GM23338 (cell line): ENCODE measurements at regions not wholly inside any gene's neighbourhood (a gene's known extent, or its start where the extent isn't known, plus 50 kb on each side); places are given as distances from the start of the nearest gene placed in this dataset.

Source experiments
- ATAC-seq: fragments of 200-7000 bp; cut with Tn5 transposase; 3 replicates; pipeline ENCODE4 v1.9.1; 2020
- DNase-seq: peaks from one replicate; pipeline ENCODE4 v3.0.0-alpha.2; 2015; ENCODE audit warnings: low spot score
- H2AFZ ChIP-seq: fragments of 200-600 bp; sonication (generic); 2 replicates; pipeline ENCODE4 v1.8.0; 2016; ENCODE audit warnings: antibody characterized with exemption, mild to moderate bottlenecking, moderate library complexity
- H3F3A ChIP-seq: fragments of 200-600 bp; sonication (generic); replicated peaks from 2 replicates; pipeline ENCODE4 v1.8.0; 2017; ENCODE audit warnings: antibody characterized with exemption, mixed run types, low read depth
- H3K27ac ChIP-seq: fragments of 200-600 bp; sonication (generic); 2 replicates; pipeline ENCODE4 v1.6.1; 2016; ENCODE audit warnings: low read depth
- H3K27me3 ChIP-seq: fragments of 200-600 bp; sonication (generic); 2 replicates; pipeline ENCODE4 v1.8.0; 2016; ENCODE audit warnings: mild to moderate bottlenecking, mixed run types, moderate library complexity; ENCODE audit not compliant: insufficient read depth
- H3K36me3 ChIP-seq: fragments of 200-600 bp; sonication (generic); 2 replicates; pipeline ENCODE4 v1.8.0; 2016; ENCODE audit warnings: mild to moderate bottlenecking; ENCODE audit not compliant: insufficient read depth
- H3K4me1 ChIP-seq: fragments of 200-600 bp; sonication (generic); 2 replicates; pipeline ENCODE4 v1.8.0; 2016; ENCODE audit warnings: mild to moderate bottlenecking, moderate library complexity; ENCODE audit not compliant: insufficient read depth
- H3K4me2 ChIP-seq: fragments of 200-600 bp; sonication (generic); 2 replicates; pipeline ENCODE4 v1.7.1; 2017; ENCODE audit warnings: mixed run types
- H3K4me3 ChIP-seq: fragments of 200-600 bp; sonication (generic); 2 replicates; pipeline ENCODE4 v1.6.1; 2016; ENCODE audit warnings: mixed run types
- H3K79me2 ChIP-seq: fragments of 200-600 bp; sonication (generic); replicated peaks from 2 replicates; pipeline ENCODE4 v1.8.0; 2017; ENCODE audit warnings: mild to moderate bottlenecking; ENCODE audit not compliant: insufficient read depth
- H3K9me2 ChIP-seq: fragments of 200-600 bp; sonication (generic); 2 replicates; pipeline ENCODE4 v1.8.0; 2017; ENCODE audit not compliant: insufficient read depth
- H4K20me1 ChIP-seq: fragments of 200-600 bp; sonication (generic); replicated peaks from 2 replicates; pipeline ENCODE4 v1.8.0; 2017; ENCODE audit warnings: mild to moderate bottlenecking; ENCODE audit not compliant: insufficient read depth
- H3K27ac Mint-ChIP-seq: 2 replicates; pipeline ENCODE4 v1.8.0; 2020; ENCODE audit warnings: inconsistent platforms, mild to moderate bottlenecking, moderate library complexity, mixed read lengths
- H3K27me3 Mint-ChIP-seq: 3 replicates; pipeline ENCODE4 v1.8.0; 2022; ENCODE audit warnings: low read depth, mild to moderate bottlenecking, moderate library complexity, mixed read lengths, inconsistent platforms; ENCODE audit not compliant: insufficient read depth, poor library complexity
- H3K36me3 Mint-ChIP-seq: 3 replicates; pipeline ENCODE4 v1.8.0; 2021; ENCODE audit warnings: low read depth, mild to moderate bottlenecking, inconsistent platforms, moderate library complexity, mixed read lengths
- H3K4me1 Mint-ChIP-seq: 3 replicates; pipeline ENCODE4 v1.8.0; 2020; ENCODE audit warnings: mild to moderate bottlenecking, inconsistent platforms, mixed read lengths
- H3K4me3 Mint-ChIP-seq: 3 replicates; pipeline ENCODE4 v1.8.0; 2021; ENCODE audit warnings: moderate library complexity, mild to moderate bottlenecking, inconsistent platforms, mixed read lengths
- H3K9me3 Mint-ChIP-seq: 3 replicates; pipeline ENCODE4 v1.8.0; 2020; ENCODE audit warnings: moderate library complexity, mild to moderate bottlenecking, inconsistent platforms, mixed read lengths
- EZH2phosphoT487 ChIP-seq: fragments of 200-600 bp; sonication (generic); IDR thresholded peaks from one replicate; pipeline ENCODE4 v1.8.1; 2018; ENCODE audit warnings: antibody characterized with exemption; ENCODE audit not compliant: unreplicated experiment
- JUNB ChIP-seq: IDR thresholded peaks from one replicate; pipeline ENCODE4 v1.6.1; 2016; ENCODE audit warnings: antibody characterized with exemption; ENCODE audit not compliant: unreplicated experiment
- ZNF331 ChIP-seq: fragments of 250-450 bp; sonication (Bioruptor Pico); IDR thresholded peaks from 2 replicates; pipeline ENCODE4 v1.5.0; 2020; ENCODE audit warnings: low read depth, mild to moderate bottlenecking, moderate library complexity
- ZNF462 ChIP-seq: fragments of 250-450 bp; sonication (Bioruptor Pico); IDR thresholded peaks from 2 replicates; pipeline ENCODE4 v1.5.0; 2020; ENCODE audit warnings: mild to moderate bottlenecking, moderate library complexity
- TF ChIP-seq, protein P1 (sequence below), 2 experiments: fragments of 200-600 bp in 1 of 2; sonication (generic) in 1 of 2; conservative IDR thresholded peaks; 2 replicates each; pipeline versions ENCODE4 v1.5.1 to v1.6.1; 2016 to 2017; ENCODE audit warnings: antibody characterized with exemption in 2 of 2, low read depth in 2 of 2, mild to moderate bottlenecking in 2 of 2, moderate library complexity in 1 of 2

GRCh38 chr15:49760749-49761148 lies 139.9 kb downstream of the DTWD1 start:
- Histone ChIP-seq H4K20me1 (no peaks in the 10 kb centered on the region), H3K27ac (no peak overlapping the region), H3K36me3 (no peaks in the 10 kb centered on the region; the same call in 1 of the 2 replicates), H2AFZ (no peak overlapping the region), H3F3A (no peaks in the 10 kb centered on the region), H3K4me1 (no peaks in the 10 kb centered on the region), H3K79me2 (no peaks in the 10 kb centered on the region), H3K4me3 (no peak overlapping the region), H3K9me2 (no peaks in the 10 kb centered on the region), H3K4me2 (no peak overlapping the region), H3K27me3 (no peaks in the 10 kb centered on the region)
- Mint-ChIP-seq H3K27ac (no peak overlapping the region), H3K4me1 (no peaks in the 10 kb centered on the region), H3K9me3 (peaks cover 33% of the 10 kb centered on the region), H3K36me3 (peaks cover 5% of the 10 kb centered on the region; the same call in 1 of the 3 replicates), H3K4me3 (no peak overlapping the region), H3K27me3 (peaks cover 1% of the 10 kb centered on the region)
- TF ChIP-seq ZNF462 (no peak), ZNF331 (no peak), EZH2phosphoT487 (no peak)
- TF ChIP-seq, protein P1, sequence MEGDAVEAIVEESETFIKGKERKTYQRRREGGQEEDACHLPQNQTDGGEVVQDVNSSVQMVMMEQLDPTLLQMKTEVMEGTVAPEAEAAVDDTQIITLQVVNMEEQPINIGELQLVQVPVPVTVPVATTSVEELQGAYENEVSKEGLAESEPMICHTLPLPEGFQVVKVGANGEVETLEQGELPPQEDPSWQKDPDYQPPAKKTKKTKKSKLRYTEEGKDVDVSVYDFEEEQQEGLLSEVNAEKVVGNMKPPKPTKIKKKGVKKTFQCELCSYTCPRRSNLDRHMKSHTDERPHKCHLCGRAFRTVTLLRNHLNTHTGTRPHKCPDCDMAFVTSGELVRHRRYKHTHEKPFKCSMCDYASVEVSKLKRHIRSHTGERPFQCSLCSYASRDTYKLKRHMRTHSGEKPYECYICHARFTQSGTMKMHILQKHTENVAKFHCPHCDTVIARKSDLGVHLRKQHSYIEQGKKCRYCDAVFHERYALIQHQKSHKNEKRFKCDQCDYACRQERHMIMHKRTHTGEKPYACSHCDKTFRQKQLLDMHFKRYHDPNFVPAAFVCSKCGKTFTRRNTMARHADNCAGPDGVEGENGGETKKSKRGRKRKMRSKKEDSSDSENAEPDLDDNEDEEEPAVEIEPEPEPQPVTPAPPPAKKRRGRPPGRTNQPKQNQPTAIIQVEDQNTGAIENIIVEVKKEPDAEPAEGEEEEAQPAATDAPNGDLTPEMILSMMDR (conservative IDR thresholded peaks at IDR 0.05; ENCODE audit: low read depth in 2 of 2), result no peak
- no peak for ATAC-seq
- DNase-seq, result no peak

DNA sequence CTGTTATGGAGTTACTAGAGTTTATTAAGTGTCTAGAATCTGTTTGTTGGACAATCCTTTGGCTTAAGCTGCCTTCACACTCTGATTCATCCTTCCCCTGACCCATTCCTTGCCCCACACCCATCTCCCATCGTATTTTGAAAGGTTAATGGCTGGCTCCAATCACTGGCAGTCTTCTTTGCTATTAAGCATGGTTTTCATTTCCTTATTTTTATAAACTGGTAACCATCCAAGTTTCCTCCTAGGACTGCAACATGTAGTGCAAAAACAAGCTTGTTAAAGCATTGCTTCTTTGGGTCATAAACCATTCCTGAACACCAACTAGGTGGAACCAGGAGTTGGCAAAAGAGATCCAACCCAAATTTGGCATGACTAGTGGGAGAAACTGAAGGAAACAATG lies 148.4 kb downstream of the DTWD1 start:
- ATAC-seq (no peak), DNase-seq (no peak)
- H3K27me3 ChIP-seq, result no peaks in the 10 kb centered on the region
- H3K4me3 Mint-ChIP-seq, result no peak overlapping the region
- H3K27me3 Mint-ChIP-seq, result no peaks in the 10 kb centered on the region
- H4K20me1 ChIP-seq, result no peaks in the 10 kb centered on the region
- no peaks in the 10 kb centered on the region for H3F3A ChIP-seq
- H3K36me3 ChIP-seq, result no peaks in the 10 kb centered on the region
- peaks cover 4% of the 10 kb centered on the region; the same call in 2 of the 3 replicates for H3K9me3 Mint-ChIP-seq
- H3K36me3 Mint-ChIP-seq, result peaks cover 3% of the 10 kb centered on the region; the same call in 1 of the 3 replicates
- H3K4me1 Mint-ChIP-seq, result no peaks in the 10 kb centered on the region
- H3K9me2 ChIP-seq, result no peaks in the 10 kb centered on the region
- no peak overlapping the region for H3K4me3 ChIP-seq
- no peak overlapping the region for H2AFZ ChIP-seq
- no peak overlapping the region for H3K4me2 ChIP-seq
- no peaks in the 10 kb centered on the region for H3K79me2 ChIP-seq
- no peaks in the 10 kb centered on the region for H3K4me1 ChIP-seq
- H3K27ac ChIP-seq, result no peak overlapping the region
- H3K27ac Mint-ChIP-seq, result no peak overlapping the region
- no peak for TF ChIP-seq JUNB
